Glomerular visceral epithelial cell (primary cell): ENCODE measurements at regions not wholly inside any gene's neighbourhood (a gene's known extent, or its start where the extent isn't known, plus 50 kb on each side); places are given as distances from the start of the nearest gene placed in this dataset.

Experiments used
- DNase-seq: peaks from one replicate; pipeline ENCODE4 v3.0.0-alpha.2; 2016; ENCODE audit errors: extremely low spot score

DNA sequence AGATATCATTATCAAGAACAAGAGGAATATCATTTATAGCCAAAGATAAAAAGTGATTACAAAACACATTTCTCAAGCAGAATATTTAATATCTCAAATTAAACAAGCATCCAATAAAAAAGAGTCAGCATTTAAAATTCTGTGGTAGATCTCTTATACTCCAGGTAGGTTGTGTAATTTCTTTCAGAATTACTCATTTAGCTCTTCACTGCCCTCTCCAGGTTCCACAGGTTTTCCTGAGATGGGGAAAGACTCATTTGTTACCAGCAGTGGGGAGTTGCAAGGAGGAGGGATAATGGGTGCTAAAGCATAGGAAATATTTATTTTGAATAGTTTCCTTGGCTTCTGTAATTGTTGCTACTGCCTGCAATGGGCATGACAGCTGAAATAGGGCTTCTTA, 83.1 kb upstream of the RASGRP1 start:
- peak; percentile 50 for DNase-seq

- no peak for DNase-seq
Measured at GRCh38 chr15:38648121-38648843, 83.7 kb upstream of the RASGRP1 start.

- no peak for DNase-seq
Measured at GRCh38 chr15:38650384-38650783, 85.8 kb upstream of the RASGRP1 start.

DNA sequence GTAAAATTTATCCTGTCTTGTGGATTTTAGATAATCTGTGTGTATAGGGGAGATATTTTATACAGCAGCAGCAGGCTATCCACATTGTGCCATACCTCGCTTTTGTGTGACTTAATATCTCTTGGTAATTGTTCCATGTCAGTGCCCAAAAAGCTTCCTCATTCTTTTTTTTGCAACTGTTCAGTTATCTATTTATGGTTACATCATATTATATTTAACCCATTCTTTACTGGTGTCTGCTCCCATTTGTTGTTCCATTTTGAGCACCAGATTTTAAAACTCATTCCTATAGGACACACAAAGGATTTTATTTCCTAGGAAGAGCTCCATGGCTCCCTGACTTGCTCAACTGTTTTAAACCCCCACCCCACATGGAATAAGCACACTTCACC, 86.3 kb upstream of the RASGRP1 start:
- DNase-seq, result peak; percentile 30

DNA sequence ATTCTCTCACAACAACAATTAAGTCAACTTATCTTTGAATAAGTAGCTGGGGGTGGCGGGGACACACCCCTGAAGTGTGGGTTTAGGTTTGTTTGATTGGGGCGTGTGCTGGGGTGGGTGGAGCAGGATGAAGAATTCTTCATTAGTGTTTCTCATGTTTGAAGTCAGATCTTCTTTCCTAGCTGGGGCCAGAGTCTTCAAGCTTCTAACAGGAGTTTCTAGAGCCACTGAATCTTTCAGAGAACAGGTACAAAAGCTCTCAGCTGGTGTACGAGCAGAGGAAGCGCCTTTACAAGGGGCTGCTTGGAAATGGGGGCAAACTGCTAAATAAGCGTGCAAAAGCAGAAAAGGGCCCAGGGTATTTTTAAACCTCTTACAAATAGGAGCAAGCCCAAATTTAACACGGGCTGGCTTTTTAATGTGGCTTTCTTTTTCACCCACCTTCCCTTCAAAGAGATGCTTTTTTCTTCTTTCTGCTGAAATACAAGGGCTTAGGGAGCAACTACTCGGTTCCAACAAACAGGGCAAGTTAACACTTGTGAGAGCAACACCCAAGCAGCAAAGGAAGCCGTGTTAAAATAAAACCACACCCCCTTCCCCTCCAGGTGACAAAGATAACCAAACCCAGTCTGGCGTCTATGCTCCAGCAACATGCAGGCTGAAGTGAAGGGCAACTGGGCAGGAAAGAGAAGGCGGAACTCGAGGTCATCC, 86.9 kb upstream of the RASGRP1 start:
- no peak for DNase-seq

GRCh38 chr15:38652183-38652794, 87.7 kb upstream of the RASGRP1 start:
- no peak for DNase-seq

DNA sequence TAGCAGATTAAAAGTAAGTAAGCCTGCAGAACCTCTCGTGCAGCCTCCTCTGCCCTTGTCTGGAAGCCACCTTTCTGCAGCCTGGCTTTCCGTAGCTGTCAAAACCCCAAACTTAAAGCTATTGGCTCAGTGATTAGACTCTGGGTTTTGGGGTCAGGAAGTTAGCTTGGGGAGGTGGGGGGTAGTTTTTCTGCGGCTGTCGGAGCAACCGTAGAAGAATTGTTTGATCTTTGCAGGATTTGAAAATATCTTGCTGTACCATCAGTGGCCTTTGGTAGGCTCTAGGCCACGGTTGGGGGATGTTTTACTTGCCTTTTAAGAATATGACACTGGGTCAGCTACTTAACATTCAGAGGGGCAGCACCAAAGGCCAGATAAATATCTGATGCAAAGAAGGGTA, 88.4 kb upstream of the RASGRP1 start:
- no peak for DNase-seq

- no peak for DNase-seq
Measured at GRCh38 chr15:38658431-38658830, 93.8 kb upstream of the RASGRP1 start.

DNA sequence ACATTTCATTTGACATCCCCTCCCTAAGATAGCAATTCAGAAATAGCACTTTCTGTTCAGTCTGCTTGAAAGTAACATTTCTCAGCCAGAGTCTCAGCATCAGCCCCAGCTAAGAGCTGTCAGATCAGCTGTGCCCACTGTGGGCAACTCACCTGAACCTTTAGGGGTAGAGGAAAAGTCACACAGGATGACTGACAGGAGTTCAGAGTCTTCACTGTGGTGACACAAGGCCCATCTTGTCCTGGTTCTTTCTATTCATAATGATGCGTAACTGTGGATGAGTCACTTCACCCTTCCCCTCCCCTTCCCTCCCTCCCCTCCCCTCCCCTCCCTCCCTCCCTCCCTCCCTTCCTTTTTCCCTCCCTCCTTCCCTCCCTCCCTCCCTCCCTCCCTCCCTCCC, 96.1 kb upstream of the RASGRP1 start:
- no peak for DNase-seq

GRCh38 chr15:38662033-38662802, 97.6 kb upstream of the RASGRP1 start:
- no peak for DNase-seq

DNA sequence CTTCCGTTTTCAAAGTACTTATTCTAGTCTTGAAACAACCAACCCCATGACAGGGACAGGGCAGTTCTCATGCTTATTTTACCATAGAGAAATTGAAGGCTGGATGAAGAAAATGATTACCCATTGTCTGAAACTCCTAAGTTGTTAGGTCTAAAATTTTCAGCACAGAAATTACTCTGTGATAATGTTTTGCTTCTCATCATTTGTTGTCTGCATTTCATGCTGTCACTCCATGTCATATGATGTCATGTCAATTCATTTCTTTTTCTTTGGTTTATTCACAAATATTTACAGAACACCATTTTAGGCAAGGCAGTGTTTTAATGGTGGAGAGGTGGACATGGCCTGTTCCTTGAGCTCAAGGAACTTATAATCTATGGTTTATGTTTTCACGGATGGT, 98.2 kb upstream of the RASGRP1 start:
- no peak for DNase-seq

- no peak for DNase-seq
Measured at GRCh38 chr15:38665586-38666305, 101.1 kb upstream of the RASGRP1 start.

DNA sequence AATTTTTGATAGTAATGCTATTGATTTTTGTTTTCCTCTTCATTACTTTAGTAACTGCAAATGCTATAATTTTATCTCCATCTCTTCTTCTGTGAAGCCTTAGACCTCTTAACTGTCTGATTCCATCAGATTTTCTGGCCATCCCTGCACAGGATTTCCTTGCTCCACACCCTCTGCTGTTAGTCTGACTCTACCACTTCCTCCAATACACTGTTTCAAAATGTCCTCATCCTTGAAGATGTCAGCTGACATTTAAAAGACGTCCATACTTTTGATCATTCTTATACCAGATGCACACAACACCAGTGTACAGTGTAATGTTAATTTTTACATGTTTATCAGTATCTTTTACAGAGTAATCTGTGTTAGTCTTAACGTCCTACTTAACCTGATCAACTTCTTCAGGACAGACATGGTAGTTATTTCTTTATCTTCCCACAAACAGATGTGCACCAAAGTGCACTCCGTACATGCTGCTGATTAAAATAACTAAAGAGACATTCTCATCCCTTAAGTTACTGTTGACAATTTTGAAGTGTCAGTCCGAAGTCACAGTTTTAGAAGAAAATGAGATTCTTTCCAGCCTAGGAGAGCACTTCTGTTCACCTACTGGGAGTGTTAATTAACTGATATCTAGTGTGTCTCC, 102.4 kb upstream of the RASGRP1 start:
- no peak for DNase-seq

DNA sequence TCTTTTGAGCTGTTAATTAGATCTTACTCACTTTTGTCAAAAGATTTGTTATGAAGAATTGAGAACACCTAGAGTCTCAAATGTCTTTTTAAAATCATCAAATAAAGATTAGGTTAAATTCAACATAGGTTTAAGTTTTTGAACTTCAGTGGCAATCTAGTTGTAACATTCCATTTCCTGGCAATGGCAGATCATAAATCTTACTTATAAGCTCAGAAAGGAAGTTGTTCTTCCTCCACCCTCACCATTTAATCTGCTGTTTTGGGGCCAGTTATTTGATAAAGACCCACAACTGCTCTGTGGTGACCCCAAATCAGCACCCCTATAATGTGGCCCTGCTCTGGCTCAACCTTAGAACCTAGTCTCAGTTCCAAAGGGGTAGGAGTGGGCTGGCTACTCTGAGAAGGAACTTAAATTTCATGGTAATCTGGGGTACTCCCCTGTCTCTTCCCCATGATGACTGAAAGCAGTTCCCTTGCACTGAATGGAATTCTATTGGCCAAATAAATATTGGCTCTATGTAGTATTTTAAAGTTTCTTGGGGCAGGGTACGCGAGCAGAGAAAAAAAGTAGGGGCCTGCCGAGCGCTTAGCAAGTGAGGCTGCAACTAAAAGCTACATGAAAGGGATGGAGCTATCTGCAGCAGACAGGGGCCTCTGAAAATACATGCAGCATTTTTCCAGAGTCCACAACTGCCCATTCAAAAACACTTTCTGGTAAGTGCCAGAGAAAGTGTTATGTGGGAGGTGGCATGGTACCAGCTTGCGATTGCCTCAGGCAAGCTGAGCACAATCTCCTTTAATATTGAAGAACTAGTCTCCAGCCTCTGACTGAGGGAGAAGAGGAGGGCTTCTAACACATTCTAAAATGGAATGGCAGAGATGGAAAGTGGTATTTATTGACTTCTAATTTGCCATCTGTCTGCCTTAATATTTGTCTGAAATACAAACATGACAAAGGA, 103.6 kb upstream of the RASGRP1 start:
- no peak for DNase-seq

DNA sequence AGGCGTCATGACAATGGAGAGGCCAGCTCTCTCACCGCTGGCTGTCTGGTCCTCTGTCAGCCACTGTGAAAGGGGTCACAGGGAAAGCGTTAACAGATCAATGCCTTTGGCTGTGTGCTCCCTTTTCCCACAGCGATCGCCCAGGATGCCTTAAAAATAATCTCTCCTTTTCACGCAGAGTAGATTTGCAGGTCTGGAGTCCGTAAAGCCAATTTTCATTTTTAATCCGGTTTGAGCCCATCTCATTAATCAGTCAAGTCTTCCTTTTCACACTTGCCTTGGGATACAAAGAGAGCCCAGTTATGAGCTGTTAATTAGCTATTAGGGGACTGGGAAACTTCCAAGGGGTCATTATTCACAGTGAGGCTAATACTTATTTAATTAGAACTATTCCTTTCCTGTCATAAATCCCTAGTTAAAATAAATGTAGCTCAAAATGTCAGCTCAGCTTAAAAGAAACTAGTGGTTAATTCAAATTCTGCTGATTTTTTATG, 104.3 kb upstream of the RASGRP1 start:
- no peak for DNase-seq

DNA sequence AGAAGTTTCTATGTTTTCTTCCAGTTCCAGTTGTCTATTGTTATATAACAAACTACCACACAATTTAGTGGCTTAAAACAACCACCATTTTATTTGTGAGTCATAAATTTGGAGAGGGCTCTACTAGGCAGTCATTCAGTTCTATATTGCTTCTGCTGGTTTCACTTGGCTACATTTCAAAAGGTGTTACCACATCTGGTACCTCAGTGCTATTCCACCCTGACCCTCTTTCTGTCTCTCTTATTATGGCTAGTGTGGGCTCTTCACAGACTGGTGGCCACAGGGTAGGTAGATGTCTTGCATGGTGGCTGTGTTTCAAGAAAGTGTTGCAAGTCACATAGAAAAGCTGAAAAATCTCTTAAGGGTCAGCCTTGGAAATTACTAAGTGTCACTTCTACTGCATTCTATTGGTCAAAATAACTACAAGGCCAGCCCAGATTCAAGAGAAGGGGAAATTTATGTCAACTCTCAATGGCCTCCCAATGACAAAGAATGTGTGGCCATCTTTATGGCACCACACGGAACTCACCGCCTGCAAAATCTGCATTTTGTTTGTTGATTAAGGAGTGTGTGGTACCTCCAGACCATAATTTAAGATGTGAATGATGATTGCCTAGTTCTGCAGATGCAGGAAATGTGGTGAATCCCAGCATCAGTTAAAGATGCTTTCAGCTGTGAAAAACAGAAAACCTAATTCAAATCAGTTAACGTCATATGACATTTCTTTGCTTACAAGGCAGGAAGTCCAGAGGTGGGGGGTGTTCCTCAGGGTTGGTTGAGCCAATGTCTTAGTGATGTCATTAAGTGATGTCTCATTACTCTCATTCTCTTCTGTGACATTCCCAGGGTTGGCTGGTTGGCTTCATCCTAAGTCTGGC, 105.8 kb upstream of the RASGRP1 start:
- DNase-seq, result no peak

DNA sequence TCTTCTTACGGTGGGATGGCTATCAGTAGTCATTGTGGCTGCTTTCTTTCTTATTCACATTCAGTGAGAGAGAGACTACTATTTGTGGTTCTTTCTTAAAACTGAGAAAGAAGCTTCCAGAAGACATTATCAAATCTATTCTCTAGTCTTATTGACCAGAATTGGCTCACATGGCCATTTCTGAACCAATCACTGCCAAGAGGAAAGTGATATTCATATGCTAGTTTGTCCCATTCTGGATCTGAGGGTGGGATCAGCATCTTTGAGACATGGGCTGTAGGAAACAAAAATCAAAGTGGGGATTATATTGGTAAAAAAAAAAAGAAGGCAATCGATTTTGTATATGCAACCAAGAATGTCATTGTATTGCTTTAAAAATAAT, 106.4 kb upstream of the RASGRP1 start:
- DNase-seq, result no peak

DNA sequence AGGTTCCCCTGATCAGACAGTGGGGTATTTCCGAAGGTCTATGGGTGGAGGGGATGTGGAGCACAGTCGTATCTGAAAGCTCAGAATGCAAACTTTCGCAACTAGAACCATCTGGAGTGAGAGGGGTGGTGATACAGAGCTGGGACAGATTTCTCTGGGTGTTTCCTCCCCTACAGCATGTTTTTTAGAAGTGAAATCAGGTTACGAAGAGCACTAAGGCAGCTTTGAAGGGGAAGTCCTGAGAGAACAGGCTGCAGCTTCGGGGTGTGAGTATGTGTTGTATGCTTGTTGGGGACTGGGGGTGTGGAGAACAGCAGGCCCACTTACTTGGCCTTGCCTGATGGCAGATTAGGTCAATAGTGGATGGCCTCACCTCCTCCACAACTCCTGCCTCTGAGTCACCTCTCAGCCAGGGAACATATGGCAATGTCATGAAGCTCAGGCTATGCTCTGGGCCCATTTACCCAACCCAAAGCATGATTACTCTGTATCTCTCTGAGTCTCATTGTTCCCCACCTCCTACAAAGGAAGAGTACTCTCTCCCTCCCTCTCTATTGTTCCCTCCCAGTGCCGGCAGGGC, 107.2 kb upstream of the RASGRP1 start:
- DNase-seq, result no peak

DNA sequence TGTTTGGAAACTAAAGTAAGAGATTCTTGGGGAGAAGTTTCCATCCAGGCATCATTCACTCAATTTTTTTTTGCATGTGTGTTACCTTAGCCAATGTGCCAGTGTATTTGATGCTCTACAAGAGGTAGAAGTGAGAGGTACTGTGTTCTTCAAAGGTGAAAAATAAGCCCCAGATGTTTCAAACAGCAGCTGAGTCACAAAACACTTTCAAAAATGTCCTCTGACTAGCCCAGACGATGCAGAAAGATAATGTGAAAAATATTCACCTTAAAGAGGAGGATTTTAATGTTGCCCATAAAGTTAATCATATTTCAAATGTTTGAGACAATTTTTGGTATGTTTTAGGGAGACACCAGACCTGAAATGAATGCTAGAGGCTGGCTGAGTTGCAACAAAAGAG, 107.7 kb upstream of the RASGRP1 start:
- no peak for DNase-seq
